ENCODE measurements at regions not wholly inside any gene's neighbourhood (a gene's known extent, or its start where the extent isn't known, plus 50 kb on each side); places are given as distances from the start of the nearest gene placed in this dataset.

DNA sequence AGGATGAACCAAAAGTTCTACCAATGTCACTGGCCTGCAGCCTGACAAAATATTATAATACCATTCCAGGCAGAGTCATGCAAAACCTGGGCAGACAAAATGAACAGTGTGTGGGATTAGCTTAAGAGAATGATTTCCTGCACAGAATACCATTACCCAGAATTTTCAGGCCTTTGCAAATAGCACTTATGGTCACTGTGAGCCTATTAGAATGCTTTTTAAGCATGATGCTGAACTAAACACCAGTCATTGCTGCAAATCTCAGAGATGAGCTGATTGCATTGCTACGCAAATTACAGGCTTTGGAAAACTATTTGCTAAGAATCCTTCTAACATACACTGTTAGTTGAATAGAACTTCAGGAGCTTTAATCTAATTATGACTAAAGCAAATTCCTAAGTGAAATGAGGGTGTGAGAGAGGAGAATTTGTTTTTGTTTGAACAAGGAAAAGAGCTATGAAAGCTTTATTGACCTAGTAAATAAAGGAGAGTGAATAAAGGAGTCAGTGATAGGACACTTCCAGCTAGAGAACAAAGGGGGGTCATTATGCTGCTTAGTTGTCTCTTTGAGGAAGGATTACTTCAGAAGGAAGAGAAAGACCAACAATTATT is 398.8 kb downstream of the HS3ST3B1 start:
- TF ChIP-seq, protein P1, sequence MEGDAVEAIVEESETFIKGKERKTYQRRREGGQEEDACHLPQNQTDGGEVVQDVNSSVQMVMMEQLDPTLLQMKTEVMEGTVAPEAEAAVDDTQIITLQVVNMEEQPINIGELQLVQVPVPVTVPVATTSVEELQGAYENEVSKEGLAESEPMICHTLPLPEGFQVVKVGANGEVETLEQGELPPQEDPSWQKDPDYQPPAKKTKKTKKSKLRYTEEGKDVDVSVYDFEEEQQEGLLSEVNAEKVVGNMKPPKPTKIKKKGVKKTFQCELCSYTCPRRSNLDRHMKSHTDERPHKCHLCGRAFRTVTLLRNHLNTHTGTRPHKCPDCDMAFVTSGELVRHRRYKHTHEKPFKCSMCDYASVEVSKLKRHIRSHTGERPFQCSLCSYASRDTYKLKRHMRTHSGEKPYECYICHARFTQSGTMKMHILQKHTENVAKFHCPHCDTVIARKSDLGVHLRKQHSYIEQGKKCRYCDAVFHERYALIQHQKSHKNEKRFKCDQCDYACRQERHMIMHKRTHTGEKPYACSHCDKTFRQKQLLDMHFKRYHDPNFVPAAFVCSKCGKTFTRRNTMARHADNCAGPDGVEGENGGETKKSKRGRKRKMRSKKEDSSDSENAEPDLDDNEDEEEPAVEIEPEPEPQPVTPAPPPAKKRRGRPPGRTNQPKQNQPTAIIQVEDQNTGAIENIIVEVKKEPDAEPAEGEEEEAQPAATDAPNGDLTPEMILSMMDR (IDR thresholded peaks at IDR 0.05; ENCODE audit: extremely low read depth, missing control alignments), result no peak

DNA sequence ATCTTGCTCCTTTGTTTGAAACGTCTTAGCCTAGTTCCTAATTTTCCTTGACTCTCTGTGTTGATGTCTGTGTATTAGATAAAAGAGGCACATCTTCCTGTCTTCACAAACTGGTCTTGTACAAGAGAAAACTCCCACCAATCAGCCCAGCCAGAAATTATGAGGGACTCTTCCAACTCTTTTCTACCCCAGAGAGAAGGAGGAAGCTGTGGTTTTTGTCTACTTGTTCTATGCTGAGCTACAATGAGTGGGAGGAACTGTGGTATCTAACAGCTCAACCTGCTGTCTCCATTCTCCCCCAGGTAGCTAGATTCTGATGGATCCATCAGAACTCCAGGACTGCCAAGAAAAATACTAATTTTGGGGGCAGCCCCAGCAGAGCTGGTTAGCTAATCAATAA is 392.5 kb downstream of the HS3ST3B1 start:
- TF ChIP-seq, protein P1 (IDR thresholded peaks at IDR 0.05; ENCODE audit: extremely low read depth, missing control alignments), result no peak
- no peak for DNase-seq (ENCODE audit: low spot score)

More for the DNA sequence above, 398.8 kb downstream of the HS3ST3B1 start:
- no peak for DNase-seq (ENCODE audit: low spot score)

DNA sequence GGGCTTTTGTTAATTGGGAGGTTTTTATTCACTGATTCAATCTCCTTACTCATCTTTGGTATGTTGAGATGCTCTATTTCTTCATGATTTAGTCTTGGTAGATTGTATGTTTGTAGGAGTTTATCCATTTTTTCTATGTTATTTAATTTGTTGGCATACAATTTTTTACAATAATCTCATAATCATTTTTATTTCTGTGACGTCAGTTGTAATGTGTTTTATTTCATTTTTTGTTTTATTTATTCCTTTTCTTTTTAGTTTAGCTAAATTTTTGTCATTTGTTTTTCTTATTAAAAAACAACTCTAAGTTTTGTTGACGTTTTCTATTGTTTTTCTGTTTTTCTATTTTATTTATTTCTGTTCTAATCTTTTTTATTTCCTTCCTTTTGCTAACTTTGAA is 389.8 kb downstream of the HS3ST3B1 start:
- no peak for DNase-seq (ENCODE audit: low spot score)
- TF ChIP-seq, protein P1 (IDR thresholded peaks at IDR 0.05; ENCODE audit: extremely low read depth, missing control alignments), result no peak

DNA sequence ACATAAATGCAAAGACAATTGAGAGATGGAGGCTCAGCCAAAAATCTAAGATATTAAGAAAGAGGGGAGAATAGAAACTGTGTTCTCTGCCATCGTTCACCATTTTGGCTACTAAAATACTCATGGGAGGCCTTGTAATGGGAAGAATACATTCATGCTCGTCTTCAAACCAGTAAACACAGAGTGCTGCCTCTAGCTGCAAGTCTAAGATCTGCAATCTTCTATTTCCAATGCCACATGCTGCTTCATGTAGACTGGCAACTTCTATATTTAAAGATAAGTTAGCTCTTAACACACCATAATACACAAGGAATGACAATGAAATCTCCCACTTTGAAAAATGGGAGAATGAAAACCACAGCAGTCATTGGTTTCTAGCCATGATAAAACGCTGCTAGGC is 387.3 kb downstream of the HS3ST3B1 start:
- TF ChIP-seq, protein P1 (IDR thresholded peaks at IDR 0.05; ENCODE audit: extremely low read depth, missing control alignments), result no peak
- DNase-seq (ENCODE audit: low spot score), result no peak

DNA sequence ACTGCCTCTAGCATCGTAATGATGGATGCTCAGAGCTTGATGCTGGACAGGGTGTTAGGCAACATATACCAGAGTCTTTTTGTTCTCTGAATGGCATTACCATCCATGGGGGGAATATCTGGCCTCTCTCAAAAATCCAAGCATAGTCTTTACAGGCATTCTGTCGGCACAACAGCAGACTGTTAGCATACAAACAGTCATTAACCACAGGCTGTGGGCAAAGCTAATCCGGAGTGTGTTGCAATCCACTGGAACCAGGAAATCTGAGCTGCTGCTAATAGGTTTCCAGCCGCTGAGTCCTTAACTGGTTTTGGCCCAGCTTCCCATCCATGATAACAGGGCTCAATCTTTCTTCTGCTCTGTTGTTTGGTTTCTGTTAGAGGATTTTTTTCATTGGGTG is 371.9 kb downstream of the HS3ST3B1 start:
- TF ChIP-seq, protein P1 (IDR thresholded peaks at IDR 0.05; ENCODE audit: extremely low read depth, missing control alignments), result no peak

DNA sequence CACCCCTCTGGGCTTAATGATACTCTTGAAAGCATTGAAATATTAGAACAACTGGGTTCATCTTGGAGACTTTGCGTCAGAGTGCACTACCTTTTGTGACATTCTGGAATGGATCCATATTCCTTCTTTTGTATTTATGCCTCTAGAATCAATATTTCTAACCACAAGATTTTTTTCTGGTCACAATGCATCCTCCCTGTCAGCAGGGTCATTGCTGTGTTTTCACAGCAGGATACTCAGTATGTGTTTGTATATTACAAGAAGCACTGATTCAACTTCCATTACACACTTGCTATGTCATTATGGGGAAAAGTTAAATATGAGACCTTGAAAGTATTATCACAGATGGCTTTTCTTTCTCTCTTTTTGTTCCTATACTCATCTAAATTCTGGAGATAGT is 370.0 kb downstream of the HS3ST3B1 start:
- TF ChIP-seq, protein P1 (IDR thresholded peaks at IDR 0.05; ENCODE audit: extremely low read depth, missing control alignments), result no peak
- no peak for DNase-seq (ENCODE audit: low spot score)

More for the DNA sequence above, 371.9 kb downstream of the HS3ST3B1 start:
- no peak for DNase-seq (ENCODE audit: low spot score)

DNA sequence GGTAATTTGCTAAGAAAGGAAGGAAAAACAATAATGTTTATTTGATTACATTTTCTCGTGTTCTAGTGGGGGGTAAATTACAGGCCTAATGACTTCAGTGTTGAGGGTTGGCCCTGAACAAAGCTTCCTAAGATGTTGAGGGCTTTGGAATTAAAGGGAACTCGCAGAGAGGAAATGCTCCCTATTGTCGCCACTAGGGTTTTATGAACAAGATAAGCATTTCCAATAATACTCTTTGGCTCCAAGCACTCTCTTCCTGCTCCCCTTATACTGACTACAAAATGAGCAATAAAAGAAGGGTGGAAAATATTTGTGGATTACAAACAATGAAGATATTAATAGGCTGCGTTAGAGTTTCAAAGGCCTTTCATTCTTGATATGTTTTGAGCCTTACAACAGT is 363.6 kb downstream of the HS3ST3B1 start:
- TF ChIP-seq, protein P1 (IDR thresholded peaks at IDR 0.05; ENCODE audit: extremely low read depth, missing control alignments), result no peak
- no peak for DNase-seq (ENCODE audit: low spot score)
